OCI-LY7 (cell line): ENCODE measurements at regions not wholly inside any gene's neighbourhood (a gene's known extent, or its start where the extent isn't known, plus 50 kb on each side); places are given as distances from the start of the nearest gene placed in this dataset.

Experiments used
- BruUV-seq: library from RNA; stranded (reverse); fragments of 400-500 nt; replicated peaks from 2 replicates; lab custom pipeline; 2021; lab: Mats Ljungman, UMichigan
- CTCF ChIA-PET: fragments of 300-600 bp; sonication (Branson Sonifier 250); formaldehyde crosslinking; loops from one replicate; lab custom pipeline; 2022; ENCODE audit warnings: antibody characterized with exemption; ENCODE audit not compliant: unreplicated experiment; lab: Charles Lee
- POLR2A ChIA-PET: fragments of 300-600 bp; sonication (Branson Sonifier 250); formaldehyde crosslinking; loops from one replicate; lab custom pipeline; 2022; ENCODE audit warnings: antibody characterized with exemption; lab: Charles Lee
- DNase-seq: peaks from one replicate; pipeline ENCODE4 v3.0.0-alpha.2; 2015; ENCODE audit warnings: low spot score
- H2AFZ ChIP-seq: fragments of 200-600 bp; sonication (generic), shearing (Covaris generic); 2 replicates; pipeline ENCODE4 v1.6.1; 2014; ENCODE audit warnings: mild to moderate bottlenecking, antibody characterized with exemption, low read length, moderate library complexity
- H3K27ac ChIP-seq: fragments of 200-600 bp; sonication (generic); 2 replicates; pipeline ENCODE4 v1.5.1; 2014; ENCODE audit warnings: mixed run types, low read depth, mild to moderate bottlenecking, moderate library complexity, low read length, inconsistent platforms; ENCODE audit not compliant: poor library complexity, severe bottlenecking
- H3K36me3 ChIP-seq: fragments of 200-600 bp; sonication (generic); 2 replicates; pipeline ENCODE4 v1.6.1; 2014; ENCODE audit warnings: mild to moderate bottlenecking, antibody characterized with exemption, low read length, moderate library complexity, mixed read lengths; ENCODE audit not compliant: insufficient read depth
- H3K4me1 ChIP-seq: fragments of 200-600 bp; sonication (generic); 2 replicates; pipeline ENCODE4 v1.5.1; 2014; ENCODE audit warnings: mild to moderate bottlenecking, low read length; ENCODE audit not compliant: insufficient read depth, poor library complexity, severe bottlenecking
- H3K4me2 ChIP-seq: fragments of 200-600 bp; sonication (generic); 2 replicates; pipeline ENCODE4 v1.6.1; 2014; ENCODE audit warnings: mild to moderate bottlenecking, low read length
- H3K4me3 ChIP-seq: fragments of 200-600 bp; sonication (generic); 2 replicates; pipeline ENCODE4 v1.5.1; 2014; ENCODE audit warnings: mild to moderate bottlenecking, low read depth, low read length; ENCODE audit not compliant: poor library complexity, severe bottlenecking
- H3K79me2 ChIP-seq: fragments of 200-600 bp; sonication (generic); 2 replicates; pipeline ENCODE4 v1.6.1; 2016; ENCODE audit warnings: low read depth, mild to moderate bottlenecking, low read length, moderate library complexity, mixed read lengths; ENCODE audit not compliant: insufficient read depth
- H3K9me2 ChIP-seq: fragments of 200-600 bp; sonication (generic); 2 replicates; pipeline ENCODE4 v1.6.1; 2016; ENCODE audit warnings: mild to moderate bottlenecking, low read length, mixed read lengths; ENCODE audit not compliant: insufficient read depth
- H3K9me3 ChIP-seq: fragments of 200-600 bp; sonication (generic); 2 replicates; pipeline ENCODE4 v1.6.1; 2014; ENCODE audit warnings: mild to moderate bottlenecking, mixed run types, low read length, mixed read lengths
- H4K20me1 ChIP-seq: fragments of 200-600 bp; sonication (generic); 2 replicates; pipeline ENCODE4 v1.6.1; 2014; ENCODE audit warnings: mild to moderate bottlenecking, antibody characterized with exemption, low read length, moderate library complexity, mixed read lengths; ENCODE audit not compliant: insufficient read depth
- CTCF ChIP-seq: fragments of 200-600 bp; sonication (generic); conservative IDR thresholded peaks from 2 replicates; pipeline ENCODE4 v1.5.1; 2014; ENCODE audit warnings: mild to moderate bottlenecking, antibody characterized with exemption, low read length, moderate library complexity, mixed read lengths
- EZH2phosphoT487 ChIP-seq: fragments of 200-600 bp; sonication (generic); IDR thresholded peaks from 2 replicates; pipeline ENCODE4 v1.6.1; 2018; ENCODE audit warnings: low read depth, borderline replicate concordance, mild to moderate bottlenecking, mixed run types, antibody characterized with exemption, low read length, moderate library complexity, mixed read lengths
- intact Hi-C: fragments of 100-400 bp; cut with micrococcal nuclease; formaldehyde crosslinking; loops from one replicate; pipeline ENCODE4 v1.10.0; 2022; ENCODE audit not compliant: unreplicated experiment

- no peaks in the 10 kb centered on the region for H3K9me3 ChIP-seq
- POLR2A ChIA-PET, result no interaction called here
These were observed 130.7 kb upstream of the CPNE8 start for GRCh38 chr12:39036105-39036504.

GRCh38 chr12:39033782-39034181, 128.4 kb upstream of the CPNE8 start:
- ChIA-PET POLR2A (no interaction called here), CTCF (no interaction called here)
- Histone ChIP-seq H3K9me2 (no peaks in the 10 kb centered on the region), H3K9me3 (no peaks in the 10 kb centered on the region), H4K20me1 (no peaks in the 10 kb centered on the region), H3K4me2 (no peak overlapping the region), H3K4me3 (no peak overlapping the region), H3K36me3 (no peaks in the 10 kb centered on the region), H3K79me2 (no peaks in the 10 kb centered on the region), H3K4me1 (no peaks in the 10 kb centered on the region), H2AFZ (no peak overlapping the region), H3K27ac (no peak overlapping the region)
- BruUV-seq, result no TSS peak
- intact Hi-C loops, result no loop called here
- no peak for DNase-seq
- TF ChIP-seq CTCF (no peak), EZH2phosphoT487 (no peak)

More at GRCh38 chr12:39036105-39036504, 130.7 kb upstream of the CPNE8 start:
- Histone ChIP-seq H2AFZ (no peak overlapping the region), H3K36me3 (no peaks in the 10 kb centered on the region), H4K20me1 (no peaks in the 10 kb centered on the region), H3K27ac (no peak overlapping the region), H3K4me2 (no peak overlapping the region), H3K9me2 (no peaks in the 10 kb centered on the region), H3K4me3 (no peak overlapping the region), H3K4me1 (no peaks in the 10 kb centered on the region), H3K79me2 (no peaks in the 10 kb centered on the region)
- no peak for DNase-seq
- no TSS peak for BruUV-seq
- CTCF ChIA-PET, result no interaction called here
- TF ChIP-seq EZH2phosphoT487, result no peak
- TF ChIP-seq CTCF, result no peak
- intact Hi-C loops, result no loop called here

- Histone ChIP-seq H3K4me2 (no peak overlapping the region), H3K36me3 (no peaks in the 10 kb centered on the region), H2AFZ (no peak overlapping the region), H4K20me1 (no peaks in the 10 kb centered on the region), H3K4me1 (no peaks in the 10 kb centered on the region), H3K27ac (no peak overlapping the region), H3K4me3 (no peak overlapping the region), H3K9me3 (no peaks in the 10 kb centered on the region), H3K79me2 (no peaks in the 10 kb centered on the region), H3K9me2 (no peaks in the 10 kb centered on the region)
- ChIA-PET CTCF (no interaction called here), POLR2A (no interaction called here)
- intact Hi-C loops, result no loop called here
- no peak for TF ChIP-seq EZH2phosphoT487
- TF ChIP-seq CTCF, result no peak
- DNase-seq, result no peak
- BruUV-seq, result no TSS peak
These were observed 127.1 kb upstream of the CPNE8 start for GRCh38 chr12:39032448-39032847.
